ENCODE measurements at regions not wholly inside any gene's neighbourhood (a gene's known extent, or its start where the extent isn't known, plus 50 kb on each side); places are given as distances from the start of the nearest gene placed in this dataset.

- in situ Hi-C loops (cut with MboI) = no loop called here
- Histone ChIP-seq H4K20me1 (replicated peaks; ENCODE audit: control insufficient read depth, insufficient read depth, low read length) (no peaks in the 10 kb centered on the region), H3K36me3 (ENCODE audit: control insufficient read depth, insufficient read depth, low read length) (no peaks in the 10 kb centered on the region), H3K9me3 (replicated peaks; ENCODE audit: control insufficient read depth, insufficient read depth, low read depth, low read length) (no peaks in the 10 kb centered on the region), H2AFZ (ENCODE audit: low read depth, low read length) (no peak overlapping the region), H3K9ac (ENCODE audit: insufficient read depth in 1 of 2, low read depth in 2 of 2, low read length in 2 of 2) (no peak overlapping the region), H3K27ac (ENCODE audit: extremely low read depth, low read depth, low read length) (no peak overlapping the region), H3K9me1 (ENCODE audit: control insufficient read depth, insufficient read depth, low read length) (no peaks in the 10 kb centered on the region), H3K4me1 (replicated peaks in 1 of 2; ENCODE audit: control insufficient read depth in 2 of 2, insufficient read depth in 2 of 2, low read length in 2 of 2) (no peaks in the 10 kb centered on the region), H3K4me2 (ENCODE audit: insufficient read depth, low read length) (no peak overlapping the region), H3K79me2 (ENCODE audit: control insufficient read depth, insufficient read depth, low read length) (no peaks in the 10 kb centered on the region), H3K4me3 (no peak overlapping the region), H3K27me3 (ENCODE audit: control insufficient read depth in 2 of 2, insufficient read depth in 2 of 2, low read length in 2 of 2) (no peaks in the 10 kb centered on the region)
- FAIRE-seq (no peak), DNase-seq (ENCODE audit: extremely low read depth in 1 of 4, low spot score in 3 of 4) (no peak), ATAC-seq (no peak)
- ChIA-PET CTCF (ENCODE audit: low intra/inter-chr PET ratio) (no interaction called here), POLR2A (no interaction called here)
- TF ChIP-seq HMBOX1 (IDR thresholded peaks at IDR 0.05) (no peak), STAG1 (CRISPR knock-in tag; IDR thresholded peaks at IDR 0.05; ENCODE audit: borderline replicate concordance) (no peak), TBP (optimal IDR thresholded peaks at IDR 0.05; ENCODE audit: low read depth, low read length) (no peak)
- WGBS (ENCODE audit: insufficient coverage, low coverage, missing lambda C conversion rate) = 0% methylated on average over 5 of the region's 5 CpGs
- no TSS peak for BruUV-seq (replicated peaks)
- intact Hi-C loops (cut with micrococcal nuclease) = no loop called here
Observed at GRCh38 chr4:175413561-175413960, 398.5 kb downstream of the GPM6A start.

- ATAC-seq (no peak), FAIRE-seq (no peak), DNase-seq (ENCODE audit: extremely low read depth in 1 of 4, low spot score in 3 of 4) (no peak)
- intact Hi-C loops (cut with micrococcal nuclease) = no loop called here
- Histone ChIP-seq H4K20me1 (replicated peaks; ENCODE audit: control insufficient read depth, insufficient read depth, low read length) (no peaks in the 10 kb centered on the region), H3K27ac (ENCODE audit: extremely low read depth, low read depth, low read length) (no peak overlapping the region), H3K4me2 (ENCODE audit: insufficient read depth, low read length) (no peak overlapping the region), H2AFZ (ENCODE audit: low read depth, low read length) (no peak overlapping the region), H3K36me3 (ENCODE audit: control insufficient read depth, insufficient read depth, low read length) (no peaks in the 10 kb centered on the region), H3K4me3 (no peak overlapping the region), H3K9ac (ENCODE audit: insufficient read depth in 1 of 2, low read depth in 2 of 2, low read length in 2 of 2) (no peak overlapping the region), H3K4me1 (replicated peaks in 1 of 2; ENCODE audit: control insufficient read depth in 2 of 2, insufficient read depth in 2 of 2, low read length in 2 of 2) (no peaks in the 10 kb centered on the region), H3K9me3 (replicated peaks; ENCODE audit: control insufficient read depth, insufficient read depth, low read depth, low read length) (no peaks in the 10 kb centered on the region), H3K27me3 (ENCODE audit: control insufficient read depth in 2 of 2, insufficient read depth in 2 of 2, low read length in 2 of 2) (no peaks in the 10 kb centered on the region), H3K9me1 (ENCODE audit: control insufficient read depth, insufficient read depth, low read length) (no peaks in the 10 kb centered on the region), H3K79me2 (ENCODE audit: control insufficient read depth, insufficient read depth, low read length) (no peaks in the 10 kb centered on the region)
- POLR2A ChIA-PET = no interaction called here
- 4% methylated on average over 2 of the region's 2 CpGs for WGBS (ENCODE audit: insufficient coverage, low coverage, missing lambda C conversion rate)
- in situ Hi-C loops (cut with MboI) = no loop called here
- BruUV-seq (replicated peaks) = no TSS peak
- CTCF ChIA-PET (ENCODE audit: low intra/inter-chr PET ratio) = no interaction called here
- no peak for TF ChIP-seq NR1H2 (CRISPR knock-in tag; IDR thresholded peaks at IDR 0.05)
- TF ChIP-seq ZNF740 (CRISPR knock-in tag; IDR thresholded peaks at IDR 0.05) = no peak
- no peak for TF ChIP-seq ZNF740 (tag; IDR thresholded peaks at IDR 0.05)
- no peak for TF ChIP-seq ZNF695 (CRISPR knock-in tag; IDR thresholded peaks at IDR 0.05)
- TF ChIP-seq TRIM28 (IDR thresholded peaks at IDR 0.05) = no peak
- TF ChIP-seq ZNF232 (CRISPR knock-in tag; IDR thresholded peaks at IDR 0.05) = no peak
Observed at GRCh38 chr4:175414602-175415001, 397.5 kb downstream of the GPM6A start.

Data from K562 (cell line).